Ectodermal cell (in vitro differentiated cells): ENCODE measurements at regions not wholly inside any gene's neighbourhood (a gene's known extent, or its start where the extent isn't known, plus 50 kb on each side); places are given as distances from the start of the nearest gene placed in this dataset.

ENCODE experiments used
- H3K27ac ChIP-seq: 2 replicates; pipeline ENCODE4 v1.7.0; 2013; ENCODE audit warnings: mild to moderate bottlenecking, low read depth, low read length; ENCODE audit not compliant: insufficient read depth, poor library complexity, severe bottlenecking
- H3K27me3 ChIP-seq: 2 replicates; pipeline ENCODE4 v1.7.0; 2013; ENCODE audit warnings: mild to moderate bottlenecking, low read length; ENCODE audit not compliant: insufficient read depth, control insufficient read depth, poor library complexity, severe bottlenecking
- H3K36me3 ChIP-seq: one replicate; pipeline ENCODE4 v1.7.0; 2013; ENCODE audit warnings: low read length; ENCODE audit not compliant: control insufficient read depth, insufficient read depth
- H3K4me1 ChIP-seq: one replicate; pipeline ENCODE4 v1.7.0; 2013; ENCODE audit warnings: low read length; ENCODE audit not compliant: control insufficient read depth, insufficient read depth
- H3K4me3 ChIP-seq: 2 replicates; pipeline ENCODE4 v1.7.0; 2013; ENCODE audit warnings: low read depth, low read length, control low read depth; ENCODE audit not compliant: insufficient read depth
- H3K9me3 ChIP-seq: 2 replicates; pipeline ENCODE4 v1.7.0; 2013; ENCODE audit warnings: mild to moderate bottlenecking, low read length, moderate library complexity; ENCODE audit not compliant: control insufficient read depth
- WGBS, 2 experiments: methylation state at CpG; one replicate each; pipeline ENCODE4 v1.1.7; 2013; ENCODE audit warnings: missing lambda C conversion rate in 2 of 2; 5-methylcytosine and 5-hydroxymethylcytosine counted together

DNA sequence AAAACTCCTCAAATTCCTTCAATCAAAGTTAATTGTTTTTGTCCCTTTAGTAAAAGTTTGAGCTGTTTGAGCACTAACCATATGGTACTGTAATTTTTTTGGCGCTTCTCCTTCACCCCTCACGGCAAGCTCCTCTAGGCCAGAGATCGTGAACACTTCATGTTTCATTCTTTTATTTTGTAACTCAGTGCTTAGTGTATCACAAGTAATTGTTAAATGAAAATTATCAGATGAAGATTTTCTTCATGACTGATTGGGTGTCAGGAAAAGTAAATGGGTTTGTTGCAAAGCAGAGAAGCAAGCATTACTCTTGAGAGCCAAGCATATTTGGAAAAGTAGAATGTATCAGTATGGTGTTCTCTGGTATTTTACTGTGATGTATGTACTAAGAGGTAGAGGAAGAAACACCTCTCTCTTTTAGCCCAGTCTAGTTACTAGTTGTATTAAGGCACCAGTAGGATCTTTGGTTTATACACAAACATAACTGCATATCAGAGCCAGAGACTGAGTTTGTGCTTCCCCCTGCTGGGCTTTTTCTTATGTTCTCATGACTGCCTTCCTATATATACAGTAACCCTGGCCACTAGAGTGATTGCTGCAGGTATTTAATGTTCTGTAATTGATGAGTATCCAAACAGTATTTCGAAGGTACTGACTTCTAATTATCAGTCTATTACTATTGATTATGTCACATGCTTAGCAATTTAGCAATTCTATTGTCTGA lies 202.3 kb upstream of the KLHL1 start:
- 39 to 50% methylated on average over 2 of the region's 4 CpGs for WGBS, 2 experiments
- no peaks in the 10 kb centered on the region for H3K36me3 ChIP-seq

DNA sequence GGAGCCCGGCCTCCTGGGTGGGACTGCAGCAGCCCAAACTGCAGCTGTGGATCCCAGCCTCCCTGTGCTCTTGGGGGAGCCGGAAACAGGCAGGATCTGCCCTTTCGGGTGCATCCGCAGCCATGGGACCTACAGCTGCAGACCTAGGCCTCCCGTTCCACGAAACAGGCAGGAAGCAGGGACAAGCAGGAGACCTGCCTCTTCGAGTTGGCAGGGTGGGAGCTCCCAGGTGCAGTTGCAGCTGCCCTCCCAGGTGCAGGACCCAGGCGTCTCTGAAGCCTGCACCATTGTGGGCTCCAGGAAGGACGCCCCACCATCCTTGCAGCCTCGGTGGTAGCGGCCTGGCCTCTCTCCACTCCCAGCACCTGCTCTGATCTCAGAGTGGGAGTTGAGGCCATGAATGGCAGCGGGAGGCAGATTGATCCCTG lies 189.0 kb upstream of the KLHL1 start:
- WGBS, 2 experiments = 95 to 96% methylated on average over 12 of the region's 12 CpGs
- Histone ChIP-seq H3K9me3 (no peaks in the 10 kb centered on the region), H3K4me3 (no peak overlapping the region), H3K36me3 (no peaks in the 10 kb centered on the region), H3K27ac (no peak overlapping the region), H3K27me3 (no peaks in the 10 kb centered on the region), H3K4me1 (no peaks in the 10 kb centered on the region)

More for the DNA sequence above, 202.3 kb upstream of the KLHL1 start:
- no peak overlapping the region for H3K4me3 ChIP-seq
- H3K27me3 ChIP-seq = no peaks in the 10 kb centered on the region
- H3K9me3 ChIP-seq = no peaks in the 10 kb centered on the region
- H3K27ac ChIP-seq = no peak overlapping the region
- no peaks in the 10 kb centered on the region for H3K4me1 ChIP-seq

GRCh38 chr13:70284371-70284770 lies 176.1 kb upstream of the KLHL1 start:
- no peak overlapping the region for H3K27ac ChIP-seq
- H3K4me3 ChIP-seq = no peak overlapping the region
- no peaks in the 10 kb centered on the region for H3K36me3 ChIP-seq
- no peaks in the 10 kb centered on the region for H3K9me3 ChIP-seq
- no peaks in the 10 kb centered on the region for H3K27me3 ChIP-seq
- H3K4me1 ChIP-seq = no peaks in the 10 kb centered on the region
- WGBS, 2 experiments = 100% methylated on average over 1 of the region's 1 CpG; no CpG with 5 or more reads in 1 of the 2 experiments

- H3K36me3 ChIP-seq = no peaks in the 10 kb centered on the region
- no peak overlapping the region for H3K27ac ChIP-seq
- H3K27me3 ChIP-seq = no peaks in the 10 kb centered on the region
- no peaks in the 10 kb centered on the region for H3K9me3 ChIP-seq
- no peak overlapping the region for H3K4me3 ChIP-seq
- 85 to 90% methylated on average over 1 of the region's 1 CpG for WGBS, 2 experiments
- no peaks in the 10 kb centered on the region for H3K4me1 ChIP-seq
These were observed 167.6 kb upstream of the KLHL1 start for GRCh38 chr13:70275841-70276240.

DNA sequence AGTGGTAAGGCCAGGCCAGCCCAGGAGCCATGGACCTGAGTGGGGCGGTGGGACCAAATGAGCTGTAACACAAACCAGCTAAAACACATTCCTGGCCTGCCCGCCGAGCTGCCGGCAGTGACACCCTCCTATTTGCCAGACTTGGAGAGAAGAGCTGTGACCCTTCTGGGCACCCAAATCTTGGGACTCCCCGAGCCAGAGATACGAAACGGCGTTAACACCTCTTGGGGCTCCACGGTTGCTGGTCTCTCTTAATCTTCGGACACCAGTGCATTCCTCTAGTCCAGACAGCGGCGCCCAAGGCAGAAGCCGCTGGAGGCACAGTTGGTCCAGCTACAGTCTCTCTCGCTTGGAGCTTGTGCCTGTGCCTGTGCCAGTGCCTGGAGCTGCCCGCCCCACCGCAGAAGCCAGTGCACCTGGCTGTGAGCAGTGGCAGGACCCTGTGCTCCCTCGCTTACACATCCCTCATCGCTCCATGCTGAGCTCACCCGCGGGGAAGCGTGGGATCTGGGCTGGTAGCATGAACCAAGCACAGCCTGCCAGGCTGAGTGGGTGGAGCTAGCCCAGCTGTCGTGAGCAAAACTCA lies 147.2 kb upstream of the KLHL1 start:
- Histone ChIP-seq H3K4me3 (no peak overlapping the region), H3K27ac (no peak overlapping the region), H3K9me3 (no peaks in the 10 kb centered on the region), H3K4me1 (no peaks in the 10 kb centered on the region), H3K27me3 (no peaks in the 10 kb centered on the region), H3K36me3 (no peaks in the 10 kb centered on the region)
- WGBS, 2 experiments = 94 to 95% methylated on average over 22 of the region's 22 CpGs

GRCh38 chr13:70253834-70254233 lies 145.6 kb upstream of the KLHL1 start:
- Histone ChIP-seq H3K27ac (no peak overlapping the region), H3K9me3 (no peaks in the 10 kb centered on the region), H3K27me3 (no peaks in the 10 kb centered on the region), H3K36me3 (no peaks in the 10 kb centered on the region), H3K4me1 (no peaks in the 10 kb centered on the region), H3K4me3 (no peak overlapping the region)
- 88% methylated on average over 1 of the region's 1 CpG; no CpG with 5 or more reads in 1 of the 2 experiments for WGBS, 2 experiments

DNA sequence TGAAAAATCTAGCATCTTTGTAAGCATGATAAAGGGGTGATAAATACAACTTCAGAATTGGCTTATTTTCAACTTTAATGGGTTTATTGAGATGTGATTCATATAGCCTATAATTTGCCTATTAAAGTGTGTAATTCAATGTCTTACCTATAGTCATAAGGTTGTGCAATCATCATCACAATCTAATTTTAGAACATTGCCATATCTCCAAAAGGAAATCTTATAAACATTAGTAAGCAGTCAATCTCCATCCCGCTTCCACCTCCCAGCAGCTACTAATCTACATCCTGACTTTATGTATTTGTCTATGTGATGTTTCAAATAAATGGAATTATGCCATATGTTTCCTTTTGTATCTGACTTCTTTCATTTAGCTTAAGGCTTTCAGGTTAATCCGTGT lies 145.2 kb upstream of the KLHL1 start:
- 80 to 100% methylated on average over 1 of the region's 2 CpGs for WGBS, 2 experiments
- H3K27ac ChIP-seq = no peak overlapping the region
- no peaks in the 10 kb centered on the region for H3K4me1 ChIP-seq
- H3K9me3 ChIP-seq = no peaks in the 10 kb centered on the region
- no peaks in the 10 kb centered on the region for H3K36me3 ChIP-seq
- H3K4me3 ChIP-seq = no peak overlapping the region
- H3K27me3 ChIP-seq = no peaks in the 10 kb centered on the region

GRCh38 chr13:70249332-70250064 lies 141.2 kb upstream of the KLHL1 start:
- no peak overlapping the region for H3K27ac ChIP-seq
- no peaks in the 10 kb centered on the region for H3K27me3 ChIP-seq
- no peaks in the 10 kb centered on the region for H3K9me3 ChIP-seq
- WGBS, 2 experiments = 95 to 97% methylated on average over 8 of the region's 8 CpGs
- H3K4me1 ChIP-seq = no peaks in the 10 kb centered on the region
- H3K4me3 ChIP-seq = no peak overlapping the region
- no peaks in the 10 kb centered on the region for H3K36me3 ChIP-seq

DNA sequence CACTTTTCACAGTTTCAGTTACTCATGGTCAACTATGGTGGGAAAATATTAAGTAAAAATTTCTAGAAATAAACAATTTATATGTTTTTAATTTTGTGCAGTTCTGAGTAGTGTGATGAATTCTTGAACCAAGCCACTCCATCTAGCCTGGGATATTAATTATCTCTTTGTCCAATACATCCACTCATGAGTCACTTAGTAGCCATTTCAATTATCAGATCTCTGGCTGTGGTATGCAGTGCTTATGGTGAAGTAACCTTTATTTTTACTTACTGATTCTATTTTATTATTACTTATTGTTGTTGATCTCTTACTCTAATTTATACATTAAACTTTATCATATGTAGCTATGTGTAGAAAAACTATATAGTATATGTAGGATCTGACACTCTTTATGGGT lies 128.9 kb upstream of the KLHL1 start:
- no peaks in the 10 kb centered on the region for H3K4me1 ChIP-seq
- no peaks in the 10 kb centered on the region for H3K27me3 ChIP-seq
- H3K9me3 ChIP-seq = no peaks in the 10 kb centered on the region
- no peak overlapping the region for H3K27ac ChIP-seq
- no peak overlapping the region for H3K4me3 ChIP-seq
- H3K36me3 ChIP-seq = no peaks in the 10 kb centered on the region

DNA sequence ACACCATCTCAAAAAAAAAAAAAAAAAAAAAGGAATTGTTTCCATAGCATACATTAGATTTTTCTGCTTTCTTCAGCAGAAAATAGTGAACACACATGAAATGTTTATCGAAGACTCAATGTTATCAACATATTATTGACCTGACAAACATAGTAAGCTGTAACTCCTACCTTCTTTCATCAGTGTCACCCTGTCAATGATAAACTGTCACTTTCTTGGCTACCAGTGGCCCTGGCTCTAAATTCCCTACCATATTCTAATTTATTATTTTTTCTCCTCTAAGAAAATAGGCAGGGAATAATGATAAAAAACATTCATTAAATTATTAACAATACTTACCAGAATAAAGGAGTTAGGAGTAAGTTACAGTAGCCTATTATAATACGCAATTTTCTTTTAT lies 127.3 kb upstream of the KLHL1 start:
- H3K9me3 ChIP-seq = no peaks in the 10 kb centered on the region
- no peak overlapping the region for H3K4me3 ChIP-seq
- no peaks in the 10 kb centered on the region for H3K27me3 ChIP-seq
- no peak overlapping the region for H3K27ac ChIP-seq
- 89 to 98% methylated on average over 1 to 2 of the region's 2 CpGs for WGBS, 2 experiments
- no peaks in the 10 kb centered on the region for H3K36me3 ChIP-seq
- H3K4me1 ChIP-seq = no peaks in the 10 kb centered on the region
